Psoas muscle (tissue), 7 donors: ENCODE measurements at regions not wholly inside any gene's neighbourhood (a gene's known extent, or its start where the extent isn't known, plus 50 kb on each side); places are given as distances from the start of the nearest gene placed in this dataset.

Source experiments
- ATAC-seq, 4 donors: fragments of 200-7000 bp; cut with Tn5 transposase; one replicate each; pipeline ENCODE4 v1.9.1; 2020; ENCODE audit warnings: moderate library complexity in 3 of 4, mild to moderate bottlenecking in 2 of 4
- DNase-seq, 2 donors: peaks; one replicate each; pipeline ENCODE4 v3.0.0-alpha.2; 2020
- H3K27ac ChIP-seq: fragments of 200-600 bp; one replicate; pipeline ENCODE4 v1.8.0; 2022
- H3K27me3 ChIP-seq, 3 donors: fragments of 200-600 bp in 1 of 3; one replicate each; pipeline versions ENCODE4 v1.6.1 to v1.8.0; 2013 to 2022; ENCODE audit warnings: low read length in 2 of 3, mild to moderate bottlenecking in 2 of 3, moderate library complexity in 1 of 3; ENCODE audit not compliant: insufficient read depth in 3 of 3
- H3K36me3 ChIP-seq, 2 donors: fragments of 200-600 bp in 1 of 2; one replicate each; pipeline versions ENCODE4 v1.6.1 to v1.8.0; 2013 to 2022; ENCODE audit warnings: low read depth in 1 of 2, mild to moderate bottlenecking in 1 of 2, moderate library complexity in 1 of 2; ENCODE audit not compliant: insufficient read depth in 1 of 2
- H3K4me1 ChIP-seq: fragments of 200-600 bp; one replicate; pipeline ENCODE4 v1.8.0; 2022
- H3K4me3 ChIP-seq: fragments of 200-600 bp; one replicate; pipeline ENCODE4 v1.8.0; 2022; ENCODE audit warnings: mild to moderate bottlenecking
- H3K9me3 ChIP-seq: fragments of 200-600 bp; one replicate; pipeline ENCODE4 v1.8.0; 2022
- CTCF ChIP-seq: fragments of 200-600 bp; IDR thresholded peaks from one replicate; pipeline ENCODE4 v1.8.0; 2022; ENCODE audit warnings: antibody characterized with exemption
- WGBS, 3 donors: extraction: QIAGEN DNeasy Blood & Tissue Kit; methylation state at CpG; one replicate each; pipeline versions ENCODE4 v1.1.6 to v1.1.7; 2013; 5-methylcytosine and 5-hydroxymethylcytosine counted together
- intact Hi-C, 2 donors: fragments of 100-400 bp; cut with DNase I; formaldehyde crosslinking; loops; one replicate each; pipeline versions ENCODE4 v1.11.0 to v1.14.2; 2022
- donor health status: healthy with polysubstance abuse.
- donor health status: DM: no; HTN: no; CAD: no; lungs with moderate emphysema.
- donor health status: Bipolar disorder and iron deficiency.
- donor health status: healthy.
- donor health status: DM: yes; HTN: yes; CAD: no.
- donor health status: DM: no; HTN: no; CAD: no.
- donor health status: DM: yes; HTN: yes; CAD: no.

GRCh38 chr3:76043746-76044145 is 258.4 kb upstream of the ZNF717 start:
- Histone ChIP-seq H3K27ac (no peak overlapping the region), H3K4me1 (no peaks in the 10 kb centered on the region), H3K4me3 (no peak overlapping the region), H3K36me3 (no peaks in the 10 kb centered on the region), H3K27me3 (no peaks in the 10 kb centered on the region), H3K9me3 (no peaks in the 10 kb centered on the region)
- 43 to 64% (median 63%) methylated on average over 2 of the region's 2 CpGs for WGBS, 3 donors
- intact Hi-C loops: no loop called here
- ATAC-seq (no peak), DNase-seq (no peak)
- TF ChIP-seq CTCF: no peak

- Histone ChIP-seq H3K27me3 (no peaks in the 10 kb centered on the region), H3K4me3 (no peak overlapping the region), H3K9me3 (no peaks in the 10 kb centered on the region), H3K4me1 (no peaks in the 10 kb centered on the region), H3K36me3 (no peaks in the 10 kb centered on the region), H3K27ac (no peak overlapping the region)
- ATAC-seq (no peak), DNase-seq (no peak)
- WGBS, 3 donors: 37 to 38% (median 37%) methylated on average over 3 of the region's 3 CpGs
- intact Hi-C loops: no loop called here
- TF ChIP-seq CTCF: no peak
Observed at GRCh38 chr3:76044601-76045600, 259.6 kb upstream of the ZNF717 start.

GRCh38 chr3:76047368-76047767 is 262.0 kb upstream of the ZNF717 start:
- no peak overlapping the region for H3K27ac ChIP-seq
- intact Hi-C loops: no loop called here
- 76 to 82% (median 82%) methylated on average over 5 of the region's 5 CpGs for WGBS, 3 donors
- H3K36me3 ChIP-seq: no peaks in the 10 kb centered on the region
- no peak for DNase-seq
- no peak for ATAC-seq
- H3K9me3 ChIP-seq: no peaks in the 10 kb centered on the region
- no peaks in the 10 kb centered on the region for H3K27me3 ChIP-seq
- H3K4me3 ChIP-seq: no peak overlapping the region
- H3K4me1 ChIP-seq: no peaks in the 10 kb centered on the region
- no peak for TF ChIP-seq CTCF

- 86 to 91% (median 88%) methylated on average over 2 of the region's 2 CpGs for WGBS, 3 donors
- no peak for TF ChIP-seq CTCF
- Histone ChIP-seq H3K36me3 (no peaks in the 10 kb centered on the region), H3K9me3 (no peaks in the 10 kb centered on the region), H3K27me3 (no peaks in the 10 kb centered on the region), H3K4me3 (no peak overlapping the region), H3K27ac (no peak overlapping the region), H3K4me1 (no peaks in the 10 kb centered on the region)
- DNase-seq (no peak), ATAC-seq (no peak)
- intact Hi-C loops: no loop called here
Observed at GRCh38 chr3:76049776-76050175, 264.4 kb upstream of the ZNF717 start.
